DND-41 (cell line): ENCODE measurements at regions not wholly inside any gene's neighbourhood (a gene's known extent, or its start where the extent isn't known, plus 50 kb on each side); places are given as distances from the start of the nearest gene placed in this dataset.

Source experiments
- CTCF ChIP-seq: IDR thresholded peaks from 2 replicates; pipeline ENCODE4 v1.5.1; 2012; ENCODE audit warnings: borderline replicate concordance, low read length, moderate library complexity, mild to moderate bottlenecking; ENCODE audit not compliant: poor library complexity, severe bottlenecking; ENCODE audit errors: extremely low read depth
- EZH2 ChIP-seq: IDR thresholded peaks from 3 replicates; pipeline ENCODE4 v1.6.1; 2012; ENCODE audit warnings: borderline replicate concordance, low read depth, mild to moderate bottlenecking, moderate library complexity, low read length, inconsistent platforms; ENCODE audit not compliant: severe bottlenecking

- TF ChIP-seq EZH2 (no peak), CTCF (no peak)
Measured at GRCh38 chr16:9027070-9027799, 63.5 kb upstream of the USP7 start.
